GM23338 (cell line): ENCODE measurements at regions not wholly inside any gene's neighbourhood (a gene's known extent, or its start where the extent isn't known, plus 50 kb on each side); places are given as distances from the start of the nearest gene placed in this dataset.
A peak's percentile ranks its signal among the peaks of the same experiment; 100 is the strongest.

Experiments
- ATAC-seq: fragments of 200-7000 bp; cut with Tn5 transposase; 3 replicates; pipeline ENCODE4 v1.9.1; 2020
- DNase-seq: peaks from one replicate; pipeline ENCODE4 v3.0.0-alpha.2; 2015; ENCODE audit warnings: low spot score
- H2AFZ ChIP-seq: fragments of 200-600 bp; sonication (generic); 2 replicates; pipeline ENCODE4 v1.8.0; 2016; ENCODE audit warnings: antibody characterized with exemption, mild to moderate bottlenecking, moderate library complexity
- H3F3A ChIP-seq: fragments of 200-600 bp; sonication (generic); replicated peaks from 2 replicates; pipeline ENCODE4 v1.8.0; 2017; ENCODE audit warnings: antibody characterized with exemption, mixed run types, low read depth
- H3K27ac ChIP-seq: fragments of 200-600 bp; sonication (generic); 2 replicates; pipeline ENCODE4 v1.6.1; 2016; ENCODE audit warnings: low read depth
- H3K27me3 ChIP-seq: fragments of 200-600 bp; sonication (generic); 2 replicates; pipeline ENCODE4 v1.8.0; 2016; ENCODE audit warnings: mild to moderate bottlenecking, mixed run types, moderate library complexity; ENCODE audit not compliant: insufficient read depth
- H3K36me3 ChIP-seq: fragments of 200-600 bp; sonication (generic); 2 replicates; pipeline ENCODE4 v1.8.0; 2016; ENCODE audit warnings: mild to moderate bottlenecking; ENCODE audit not compliant: insufficient read depth
- H3K4me1 ChIP-seq: fragments of 200-600 bp; sonication (generic); 2 replicates; pipeline ENCODE4 v1.8.0; 2016; ENCODE audit warnings: mild to moderate bottlenecking, moderate library complexity; ENCODE audit not compliant: insufficient read depth
- H3K4me2 ChIP-seq: fragments of 200-600 bp; sonication (generic); 2 replicates; pipeline ENCODE4 v1.7.1; 2017; ENCODE audit warnings: mixed run types
- H3K4me3 ChIP-seq: fragments of 200-600 bp; sonication (generic); 2 replicates; pipeline ENCODE4 v1.6.1; 2016; ENCODE audit warnings: mixed run types
- H3K79me2 ChIP-seq: fragments of 200-600 bp; sonication (generic); replicated peaks from 2 replicates; pipeline ENCODE4 v1.8.0; 2017; ENCODE audit warnings: mild to moderate bottlenecking; ENCODE audit not compliant: insufficient read depth
- H3K9me2 ChIP-seq: fragments of 200-600 bp; sonication (generic); 2 replicates; pipeline ENCODE4 v1.8.0; 2017; ENCODE audit not compliant: insufficient read depth
- H4K20me1 ChIP-seq: fragments of 200-600 bp; sonication (generic); replicated peaks from 2 replicates; pipeline ENCODE4 v1.8.0; 2017; ENCODE audit warnings: mild to moderate bottlenecking; ENCODE audit not compliant: insufficient read depth
- H3K27ac Mint-ChIP-seq: 2 replicates; pipeline ENCODE4 v1.8.0; 2020; ENCODE audit warnings: inconsistent platforms, mild to moderate bottlenecking, moderate library complexity, mixed read lengths
- H3K27me3 Mint-ChIP-seq: 3 replicates; pipeline ENCODE4 v1.8.0; 2022; ENCODE audit warnings: low read depth, mild to moderate bottlenecking, moderate library complexity, mixed read lengths, inconsistent platforms; ENCODE audit not compliant: insufficient read depth, poor library complexity
- H3K36me3 Mint-ChIP-seq: 3 replicates; pipeline ENCODE4 v1.8.0; 2021; ENCODE audit warnings: low read depth, mild to moderate bottlenecking, inconsistent platforms, moderate library complexity, mixed read lengths
- H3K4me1 Mint-ChIP-seq: 3 replicates; pipeline ENCODE4 v1.8.0; 2020; ENCODE audit warnings: mild to moderate bottlenecking, inconsistent platforms, mixed read lengths
- H3K4me3 Mint-ChIP-seq: 3 replicates; pipeline ENCODE4 v1.8.0; 2021; ENCODE audit warnings: moderate library complexity, mild to moderate bottlenecking, inconsistent platforms, mixed read lengths
- H3K9me3 Mint-ChIP-seq: 3 replicates; pipeline ENCODE4 v1.8.0; 2020; ENCODE audit warnings: moderate library complexity, mild to moderate bottlenecking, inconsistent platforms, mixed read lengths
- CTCF ChIP-seq, 2 experiments: fragments of 200-600 bp in 1 of 2; sonication (generic) in 1 of 2; conservative IDR thresholded peaks; 2 replicates each; pipeline versions ENCODE4 v1.5.1 to v1.6.1; 2016 to 2017; ENCODE audit warnings: antibody characterized with exemption in 2 of 2, low read depth in 2 of 2, mild to moderate bottlenecking in 2 of 2, moderate library complexity in 1 of 2
- EZH2phosphoT487 ChIP-seq: fragments of 200-600 bp; sonication (generic); IDR thresholded peaks from one replicate; pipeline ENCODE4 v1.8.1; 2018; ENCODE audit warnings: antibody characterized with exemption; ENCODE audit not compliant: unreplicated experiment
- NANOG ChIP-seq: IDR thresholded peaks from 2 replicates; pipeline ENCODE4 v1.6.1; 2016; ENCODE audit warnings: antibody characterized with exemption, borderline replicate concordance
- REST ChIP-seq: IDR thresholded peaks from one replicate; pipeline ENCODE4 v1.6.1; 2018; ENCODE audit warnings: antibody characterized with exemption; ENCODE audit not compliant: unreplicated experiment
- ZNF331 ChIP-seq: fragments of 250-450 bp; sonication (Bioruptor Pico); IDR thresholded peaks from 2 replicates; pipeline ENCODE4 v1.5.0; 2020; ENCODE audit warnings: low read depth, mild to moderate bottlenecking, moderate library complexity
- TF ChIP-seq, protein P1 (sequence below): IDR thresholded peaks from 2 replicates; pipeline ENCODE4 v1.6.1; 2016; ENCODE audit warnings: antibody characterized with exemption

DNA sequence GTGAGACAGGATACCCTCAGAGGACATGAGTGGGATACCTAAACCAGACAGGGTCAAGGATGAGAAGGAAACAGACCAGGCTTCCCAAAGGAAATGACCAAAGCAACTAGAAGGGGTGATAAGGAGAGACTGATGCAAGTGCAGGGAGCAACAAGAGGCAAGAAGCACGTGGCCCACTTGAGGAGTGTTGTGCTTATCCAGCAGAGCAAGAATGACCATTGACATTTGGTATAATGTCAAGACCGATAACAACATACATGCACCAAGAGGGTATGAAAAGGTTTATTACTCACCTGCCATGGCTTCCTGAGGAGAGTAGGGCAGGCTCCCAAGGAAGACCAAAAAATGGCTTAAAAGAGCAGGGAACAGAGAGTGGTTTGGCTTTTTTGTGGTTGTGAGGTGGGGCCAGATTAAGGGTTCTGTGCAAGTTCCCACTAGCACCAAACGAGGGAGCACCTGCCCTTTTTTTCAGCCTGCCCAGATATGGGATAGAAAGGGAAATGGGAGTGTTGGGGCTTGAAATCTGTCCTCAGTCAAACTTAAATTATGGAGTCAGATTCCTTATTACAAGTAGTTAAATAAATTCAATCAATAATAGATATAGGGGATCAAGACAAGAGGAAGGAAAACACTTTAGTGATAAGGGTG is 513.6 kb downstream of the RASEF start:
- TF ChIP-seq EZH2phosphoT487 (no peak), CTCF (conservative IDR thresholded peaks at IDR 0.05; ENCODE audit: low read depth in 2 of 2) (peak; percentile 57 to 73), NANOG (no peak)
- peaks cover 2% of the 10 kb centered on the region; the same call in 1 of the 3 replicates for H3K9me3 Mint-ChIP-seq
- no peaks in the 10 kb centered on the region for H3K27me3 Mint-ChIP-seq
- Histone ChIP-seq H3K36me3 (no peaks in the 10 kb centered on the region), H3K27me3 (no peaks in the 10 kb centered on the region), H2AFZ (0 out of 2 replicates have a peak overlapping the region, but pooled peaks have one; percentile 45), H3K4me2 (no peak overlapping the region), H3K27ac (no peak overlapping the region), H3K4me3 (no peak overlapping the region), H3K79me2 (no peaks in the 10 kb centered on the region), H3K9me2 (peaks cover under 1% of the 10 kb centered on the region; the same call in 1 of the 2 replicates), H4K20me1 (no peaks in the 10 kb centered on the region), H3K4me1 (peaks cover 5% of the 10 kb centered on the region; the same call in 1 of the 2 replicates), H3F3A (no peaks in the 10 kb centered on the region)
- H3K4me1 Mint-ChIP-seq, result peaks cover 20% of the 10 kb centered on the region
- ATAC-seq (peak; percentile 64), DNase-seq (peak; percentile 52)
- no peak overlapping the region for H3K4me3 Mint-ChIP-seq
- H3K36me3 Mint-ChIP-seq, result peaks cover 5% of the 10 kb centered on the region; the same call in 2 of the 3 replicates
- no peak overlapping the region for H3K27ac Mint-ChIP-seq

DNA sequence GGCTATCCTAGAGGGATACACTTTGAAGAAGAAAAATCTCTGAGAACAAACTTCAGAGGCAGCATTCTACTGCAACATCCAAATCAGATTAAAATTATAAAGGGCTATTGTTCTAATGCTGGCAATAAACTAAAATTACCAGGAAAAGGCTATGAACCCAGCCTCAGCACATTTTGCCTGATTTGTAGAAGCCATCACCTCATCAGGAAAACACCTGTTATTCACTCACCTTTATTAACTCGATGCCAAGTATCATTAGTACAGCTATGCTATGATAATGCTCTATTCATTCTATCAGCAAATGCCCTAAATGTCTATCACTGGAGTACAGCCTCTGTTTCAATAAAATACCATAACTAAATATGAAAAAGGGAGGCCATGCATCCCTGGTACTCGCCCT is 510.2 kb downstream of the RASEF start:
- no peaks in the 10 kb centered on the region for H3K27me3 ChIP-seq
- TF ChIP-seq CTCF (conservative IDR thresholded peaks at IDR 0.05; ENCODE audit: low read depth in 2 of 2), result no peak
- no peak for TF ChIP-seq ZNF331 (CRISPR knock-in tag)
- TF ChIP-seq, protein P1, sequence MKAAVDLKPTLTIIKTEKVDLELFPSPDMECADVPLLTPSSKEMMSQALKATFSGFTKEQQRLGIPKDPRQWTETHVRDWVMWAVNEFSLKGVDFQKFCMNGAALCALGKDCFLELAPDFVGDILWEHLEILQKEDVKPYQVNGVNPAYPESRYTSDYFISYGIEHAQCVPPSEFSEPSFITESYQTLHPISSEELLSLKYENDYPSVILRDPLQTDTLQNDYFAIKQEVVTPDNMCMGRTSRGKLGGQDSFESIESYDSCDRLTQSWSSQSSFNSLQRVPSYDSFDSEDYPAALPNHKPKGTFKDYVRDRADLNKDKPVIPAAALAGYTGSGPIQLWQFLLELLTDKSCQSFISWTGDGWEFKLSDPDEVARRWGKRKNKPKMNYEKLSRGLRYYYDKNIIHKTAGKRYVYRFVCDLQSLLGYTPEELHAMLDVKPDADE, result no peak
- TF ChIP-seq REST, result no peak

More for the DNA sequence above, 510.2 kb downstream of the RASEF start:
- H3K4me3 ChIP-seq, result no peak overlapping the region
- H4K20me1 ChIP-seq, result no peaks in the 10 kb centered on the region
- Mint-ChIP-seq H3K4me3 (no peak overlapping the region), H3K4me1 (peaks cover 6% of the 10 kb centered on the region; the same call in 2 of the 3 replicates), H3K27ac (no peak overlapping the region), H3K27me3 (no peaks in the 10 kb centered on the region), H3K36me3 (no peaks in the 10 kb centered on the region), H3K9me3 (no peaks in the 10 kb centered on the region)
- H3K79me2 ChIP-seq, result no peaks in the 10 kb centered on the region
- H3K4me1 ChIP-seq, result no peaks in the 10 kb centered on the region
- no peaks in the 10 kb centered on the region for H3K36me3 ChIP-seq
- H3K4me2 ChIP-seq, result no peak overlapping the region
- peaks cover 8% of the 10 kb centered on the region; the same call in 1 of the 2 replicates for H3K9me2 ChIP-seq
- H2AFZ ChIP-seq, result no peak overlapping the region
- DNase-seq (no peak), ATAC-seq (no peak)
- H3K27ac ChIP-seq, result no peak overlapping the region
- H3F3A ChIP-seq, result no peaks in the 10 kb centered on the region
